ENCODE measurements at regions not wholly inside any gene's neighbourhood (a gene's known extent, or its start where the extent isn't known, plus 50 kb on each side); places are given as distances from the start of the nearest gene placed in this dataset.

GRCh38 chr13:22063416-22064124, 392.7 kb downstream of the FGF9 start:
- H4K20me1 ChIP-seq (replicated peaks; ENCODE audit: control insufficient read depth, extremely low read depth, insufficient read depth, low read length): no peaks in the 10 kb centered on the region

More at GRCh38 chr13:22063416-22064124, 392.7 kb downstream of the FGF9 start:
- Histone ChIP-seq H2AFZ (ENCODE audit: low read depth, low read length) (no peak overlapping the region), H3K27me3 (ENCODE audit: control insufficient read depth in 2 of 2, insufficient read depth in 2 of 2, low read length in 2 of 2) (no peaks in the 10 kb centered on the region), H3K9ac (replicated peaks; ENCODE audit: extremely low read depth, insufficient read depth, low read length) (no peak overlapping the region), H3K4me2 (ENCODE audit: insufficient read depth, low read length) (no peak overlapping the region), H3K4me3 (replicated peaks in 1 of 3; ENCODE audit: insufficient read depth in 1 of 3, low read depth in 1 of 3, low read length in 3 of 3) (no peak overlapping the region), H3K4me1 (ENCODE audit: control insufficient read depth, extremely low read depth, insufficient read depth, low read length) (no peaks in the 10 kb centered on the region), H3K9me3 (replicated peaks; ENCODE audit: control insufficient read depth, insufficient read depth, low read length) (peaks cover 10% of the 10 kb centered on the region), H3K9me1 (replicated peaks; ENCODE audit: control insufficient read depth, extremely low read depth, insufficient read depth, low read length) (no peaks in the 10 kb centered on the region), H3K79me2 (ENCODE audit: control insufficient read depth, insufficient read depth, low read length) (no peaks in the 10 kb centered on the region), H3K27ac (ENCODE audit: insufficient read depth, low read depth, low read length) (no peak overlapping the region), H3K36me3 (ENCODE audit: control insufficient read depth in 2 of 2, extremely low read depth in 1 of 2, insufficient read depth in 2 of 2, low read length in 2 of 2) (no peaks in the 10 kb centered on the region)
- TF ChIP-seq, protein P1, sequence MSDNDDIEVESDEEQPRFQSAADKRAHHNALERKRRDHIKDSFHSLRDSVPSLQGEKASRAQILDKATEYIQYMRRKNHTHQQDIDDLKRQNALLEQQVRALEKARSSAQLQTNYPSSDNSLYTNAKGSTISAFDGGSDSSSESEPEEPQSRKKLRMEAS (IDR thresholded peaks at IDR 0.05; ENCODE audit: insufficient read depth, insufficient read length): no peak
- TF ChIP-seq, protein P2, sequence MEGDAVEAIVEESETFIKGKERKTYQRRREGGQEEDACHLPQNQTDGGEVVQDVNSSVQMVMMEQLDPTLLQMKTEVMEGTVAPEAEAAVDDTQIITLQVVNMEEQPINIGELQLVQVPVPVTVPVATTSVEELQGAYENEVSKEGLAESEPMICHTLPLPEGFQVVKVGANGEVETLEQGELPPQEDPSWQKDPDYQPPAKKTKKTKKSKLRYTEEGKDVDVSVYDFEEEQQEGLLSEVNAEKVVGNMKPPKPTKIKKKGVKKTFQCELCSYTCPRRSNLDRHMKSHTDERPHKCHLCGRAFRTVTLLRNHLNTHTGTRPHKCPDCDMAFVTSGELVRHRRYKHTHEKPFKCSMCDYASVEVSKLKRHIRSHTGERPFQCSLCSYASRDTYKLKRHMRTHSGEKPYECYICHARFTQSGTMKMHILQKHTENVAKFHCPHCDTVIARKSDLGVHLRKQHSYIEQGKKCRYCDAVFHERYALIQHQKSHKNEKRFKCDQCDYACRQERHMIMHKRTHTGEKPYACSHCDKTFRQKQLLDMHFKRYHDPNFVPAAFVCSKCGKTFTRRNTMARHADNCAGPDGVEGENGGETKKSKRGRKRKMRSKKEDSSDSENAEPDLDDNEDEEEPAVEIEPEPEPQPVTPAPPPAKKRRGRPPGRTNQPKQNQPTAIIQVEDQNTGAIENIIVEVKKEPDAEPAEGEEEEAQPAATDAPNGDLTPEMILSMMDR (IDR thresholded peaks at IDR 0.05; ENCODE audit: extremely low read depth in 1 of 2, insufficient read depth in 1 of 2, low read depth in 1 of 2, low read length in 2 of 2): no peak
- TF ChIP-seq FOS (IDR thresholded peaks at IDR 0.05; ENCODE audit: borderline replicate concordance, insufficient read depth, low read length) (no peak), EZH2 (IDR thresholded peaks at IDR 0.05; ENCODE audit: borderline replicate concordance, low read depth, low read length, severe bottlenecking) (no peak), MYC (IDR thresholded peaks at IDR 0.05; ENCODE audit: low read depth, low read length) (no peak), POLR2AphosphoS5 (IDR thresholded peaks at IDR 0.05; ENCODE audit: insufficient read depth, low read depth, low read length) (no peak), GATA2 (IDR thresholded peaks at IDR 0.05; ENCODE audit: insufficient read depth, insufficient read length, low read depth, low read length) (no peak), POLR2A (IDR thresholded peaks at IDR 0.05; ENCODE audit: low read depth, low read length) (no peak), JUN (IDR thresholded peaks at IDR 0.05; ENCODE audit: borderline replicate concordance, insufficient read depth, insufficient read length, low read depth) (no peak)
- dilution Hi-C loops (cut with MboI; ENCODE audit: extremely low pct_ligation_motif_present, low sequenced_read_pairs) (no loop called here), intact Hi-C loops (cut with micrococcal nuclease) (no loop called here)
- POLR2A ChIA-PET: no interaction called here
- CTCF ChIA-PET: no interaction called here
- DNase-seq (ENCODE audit: low read depth, low spot score) (no peak), FAIRE-seq (no peak)
- no TSS peak for BruUV-seq (replicated peaks)

All from endothelial cell of umbilical vein (primary cell).